ENCODE measurements at regions not wholly inside any gene's neighbourhood (a gene's known extent, or its start where the extent isn't known, plus 50 kb on each side); places are given as distances from the start of the nearest gene placed in this dataset.

DNA sequence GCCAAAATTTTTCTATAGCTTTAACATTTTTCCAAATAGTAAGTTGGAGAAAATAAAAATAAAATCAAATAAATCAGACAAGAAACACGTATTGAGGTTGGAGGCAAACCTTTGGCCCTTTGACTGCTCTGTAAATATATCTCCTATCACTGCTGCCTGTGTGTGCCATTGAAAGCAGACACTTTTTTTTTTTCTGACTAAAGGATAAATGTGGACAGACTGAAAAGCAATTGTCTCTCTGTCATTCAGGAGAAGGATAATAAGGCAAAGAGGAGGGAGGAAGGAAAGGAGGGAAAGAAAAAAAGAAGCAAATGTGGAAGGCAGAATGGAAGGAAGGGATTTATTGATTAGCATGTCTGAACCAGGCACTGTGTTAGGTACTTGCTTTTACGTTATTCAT is 85.2 kb upstream of the SULF2 start:
- DNase-seq (ENCODE audit: low spot score), result no peak

DNA sequence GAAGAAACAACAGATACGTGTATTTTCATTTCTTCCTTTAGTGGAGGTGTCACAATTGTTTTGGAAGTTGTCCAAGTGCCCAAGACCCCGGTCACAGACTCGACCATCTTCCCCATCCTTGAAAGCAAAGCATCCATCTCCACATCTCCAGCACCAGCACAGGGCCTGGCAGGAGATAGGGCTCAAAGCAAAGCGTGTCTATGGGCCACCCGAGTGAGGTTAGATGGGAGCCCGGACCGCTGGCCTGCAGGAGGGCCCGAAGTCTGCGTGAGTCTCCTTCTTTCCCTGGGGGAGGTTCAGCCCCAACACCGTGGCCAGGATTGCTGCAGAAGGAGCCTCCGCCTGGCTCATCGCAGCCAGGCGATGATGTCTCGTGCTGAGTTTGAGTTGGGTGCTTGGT is 83.5 kb upstream of the SULF2 start:
- DNase-seq (ENCODE audit: low spot score), result no peak

GRCh38 chr20:47868236-47868635 is 83.0 kb upstream of the SULF2 start:
- no peak for DNase-seq (ENCODE audit: low spot score)

DNA sequence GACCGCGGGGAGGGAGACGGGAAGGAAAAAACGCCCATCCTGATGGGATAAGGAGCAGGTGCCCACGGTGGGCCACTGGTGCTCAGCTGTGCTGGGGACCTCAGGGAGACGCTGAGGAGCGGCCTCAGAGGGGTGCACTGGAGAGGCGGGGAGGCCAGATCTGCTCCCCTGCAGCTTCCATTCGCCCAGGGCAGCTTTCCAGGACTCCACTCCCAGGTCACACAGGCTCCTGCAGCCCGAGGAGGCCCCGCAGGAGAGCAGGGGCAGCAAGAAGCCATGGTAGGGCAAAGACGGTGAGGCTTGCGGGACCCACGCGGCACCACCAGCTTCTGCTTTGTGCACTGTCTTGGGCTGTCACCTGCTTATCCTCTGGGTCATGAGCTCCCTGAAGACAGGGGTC is 82.5 kb upstream of the SULF2 start:
- no peak for DNase-seq (ENCODE audit: low spot score)

DNA sequence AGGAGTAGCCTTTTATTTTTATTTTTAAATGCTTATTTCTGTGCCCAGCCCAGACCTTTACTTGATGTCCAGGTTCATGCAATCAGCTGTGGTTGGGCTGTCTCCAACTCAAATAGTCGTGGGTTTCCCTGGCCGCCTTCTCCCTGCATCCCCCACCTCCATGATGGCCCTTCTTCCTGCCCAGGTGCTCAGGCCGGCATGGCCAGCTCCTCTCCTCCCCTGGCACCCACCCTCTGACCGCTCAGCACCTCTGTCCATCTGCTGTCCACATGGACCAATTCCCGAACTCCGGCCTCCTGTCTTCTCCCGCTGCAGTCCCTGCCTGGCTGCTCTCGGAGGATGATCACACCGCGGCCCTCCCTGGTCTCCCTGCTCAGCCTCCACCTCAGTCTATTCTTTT is 81.2 kb upstream of the SULF2 start:
- no peak for DNase-seq (ENCODE audit: low spot score)

GRCh38 chr20:47865912-47866311 is 80.6 kb upstream of the SULF2 start:
- no peak for DNase-seq (ENCODE audit: low spot score)

DNA sequence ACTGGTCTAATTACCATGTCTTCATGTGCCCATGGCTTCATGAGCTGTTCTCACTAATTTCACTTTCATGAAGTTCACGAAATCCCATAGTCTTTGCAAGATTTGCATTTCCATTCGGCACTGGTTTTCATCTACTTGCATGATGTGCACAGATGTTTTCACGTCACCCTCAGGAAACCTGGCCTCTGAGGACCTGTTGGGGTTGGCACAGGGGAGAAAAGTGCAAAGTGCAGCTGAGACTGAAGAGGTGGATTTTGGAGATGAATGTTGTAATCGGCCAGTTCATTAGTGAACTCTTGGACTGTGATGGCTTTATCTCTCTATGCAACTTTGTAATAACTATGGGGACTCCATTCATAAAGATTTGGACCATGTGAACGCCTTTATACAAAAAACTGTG is 80.2 kb upstream of the SULF2 start:
- DNase-seq (ENCODE audit: low spot score), result no peak

DNA sequence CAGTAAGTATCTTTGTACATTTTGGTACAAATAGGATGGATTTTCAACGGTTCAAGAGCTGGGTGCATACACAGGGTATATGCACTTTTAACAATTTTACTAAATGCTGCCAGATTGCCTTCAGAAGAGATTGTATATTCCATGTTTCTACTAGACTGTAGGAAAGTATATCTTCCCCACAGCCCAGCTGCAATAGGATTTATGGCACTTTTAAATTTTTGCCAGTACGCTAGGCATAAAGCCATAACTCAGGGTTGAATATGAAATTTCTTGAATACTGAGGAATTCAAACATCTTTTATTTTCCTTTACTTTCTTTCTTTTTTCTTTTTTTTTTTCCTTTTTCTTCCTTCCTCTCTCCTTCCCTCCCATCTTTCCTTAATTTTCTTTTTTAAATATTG is 78.7 kb upstream of the SULF2 start:
- DNase-seq (ENCODE audit: low spot score), result no peak

GRCh38 chr20:47863315-47863965 is 78.2 kb upstream of the SULF2 start:
- no peak for DNase-seq (ENCODE audit: low spot score)

DNA sequence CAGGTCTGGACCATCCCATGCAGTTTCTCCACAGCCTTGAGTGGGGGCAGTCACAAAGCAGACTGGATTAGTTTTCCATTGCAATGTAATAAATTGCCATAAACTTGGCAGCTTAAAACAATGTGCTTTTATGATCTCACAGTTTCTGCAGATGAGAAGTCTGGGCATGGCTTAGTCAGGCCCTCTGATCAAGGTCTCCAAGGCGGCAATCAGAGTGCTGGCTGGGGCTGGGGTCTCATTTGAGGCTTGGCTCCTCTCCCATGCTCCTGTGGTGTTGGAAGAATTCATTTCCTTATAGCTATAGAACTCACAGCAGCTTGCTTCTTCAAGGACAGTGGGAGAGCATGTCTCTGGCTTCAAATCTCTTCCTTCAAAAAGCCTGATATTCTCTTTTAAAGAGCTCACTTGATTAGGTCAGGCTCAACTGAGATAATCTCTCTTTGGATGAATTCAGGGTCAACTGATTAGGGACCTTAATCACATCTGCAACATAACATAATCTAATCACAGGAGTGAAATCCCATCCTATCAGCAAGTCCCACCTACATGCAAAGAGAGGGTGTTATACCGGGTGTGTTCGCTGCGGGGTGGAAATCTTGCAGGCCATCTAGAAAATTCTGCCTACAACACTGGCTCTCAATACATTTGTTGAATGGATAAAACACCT is 77.4 kb upstream of the SULF2 start:
- DNase-seq (ENCODE audit: low spot score), result no peak

- DNase-seq (ENCODE audit: low spot score), result no peak
These were observed 75.8 kb upstream of the SULF2 start for GRCh38 chr20:47861116-47861515.

- DNase-seq (ENCODE audit: low spot score), result no peak
These were observed 75.0 kb upstream of the SULF2 start for GRCh38 chr20:47860049-47860830.

GRCh38 chr20:47859278-47859677 is 74.0 kb upstream of the SULF2 start:
- DNase-seq (ENCODE audit: low spot score), result no peak

GRCh38 chr20:47857569-47858464 is 72.5 kb upstream of the SULF2 start:
- DNase-seq (ENCODE audit: low spot score), result peak; percentile 41

DNA sequence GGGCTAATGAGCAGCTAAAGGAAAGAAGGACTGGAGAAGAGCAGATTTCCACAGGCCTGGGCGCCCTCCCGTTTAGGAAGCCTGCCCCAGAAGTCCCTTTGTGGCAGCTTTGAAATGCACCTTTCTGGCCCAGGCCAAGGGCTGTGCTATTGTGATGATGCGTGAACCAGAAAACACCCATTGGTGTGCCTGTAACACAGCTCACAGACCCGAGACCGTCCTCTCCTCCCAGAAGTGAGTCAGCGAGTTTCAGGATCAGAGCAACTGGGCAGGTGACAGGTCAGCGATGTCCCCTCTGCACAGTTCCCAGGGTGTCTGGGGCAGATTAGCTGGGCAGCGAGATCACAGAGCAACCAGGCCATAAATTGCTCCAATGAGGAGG is 71.9 kb upstream of the SULF2 start:
- no peak for DNase-seq (ENCODE audit: low spot score)

DNA sequence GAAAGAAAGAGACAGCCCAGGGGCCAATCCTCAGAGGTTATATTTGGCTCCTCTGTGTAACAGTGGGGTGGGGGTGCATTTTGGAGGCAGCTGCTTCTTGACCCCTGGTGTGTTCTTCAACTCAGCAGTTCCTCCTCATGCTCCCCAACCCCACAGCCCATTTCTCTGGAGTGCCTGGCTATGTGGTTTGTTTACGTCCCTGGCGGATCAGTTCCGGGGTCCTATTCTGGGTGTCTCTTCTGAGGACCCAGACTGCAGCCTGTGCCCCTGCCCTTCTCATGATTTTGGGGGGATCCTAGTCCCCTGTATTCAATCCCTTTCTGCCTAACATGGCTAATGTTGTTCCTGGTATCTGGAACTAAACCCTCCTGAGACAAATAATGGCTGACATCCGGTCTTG is 70.5 kb upstream of the SULF2 start:
- DNase-seq (ENCODE audit: low spot score), result no peak

- peak; percentile 78 for DNase-seq (ENCODE audit: low spot score)
These were observed 69.5 kb upstream of the SULF2 start for GRCh38 chr20:47854687-47855212.

DNA sequence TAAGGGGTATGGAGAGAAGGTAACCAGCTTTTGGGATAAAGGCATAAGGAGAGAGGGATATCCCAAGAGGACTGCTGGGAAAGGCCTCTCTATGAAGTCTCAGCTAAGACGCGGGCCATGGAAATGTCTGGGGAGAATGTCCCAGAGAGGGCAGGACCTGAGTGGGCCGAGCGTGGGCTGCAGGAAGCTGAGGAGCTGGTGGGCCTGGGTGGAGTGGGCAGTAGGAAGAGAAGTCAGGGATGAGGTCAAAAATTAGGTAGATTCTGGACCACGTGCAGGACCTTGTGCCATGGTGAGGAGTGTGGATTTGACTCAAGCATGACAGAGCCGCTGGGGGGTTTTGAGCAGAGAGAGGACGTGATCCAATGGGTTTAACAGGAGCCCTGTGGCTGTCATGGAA is 66.5 kb upstream of the SULF2 start:
- DNase-seq (ENCODE audit: low spot score), result no peak

DNA sequence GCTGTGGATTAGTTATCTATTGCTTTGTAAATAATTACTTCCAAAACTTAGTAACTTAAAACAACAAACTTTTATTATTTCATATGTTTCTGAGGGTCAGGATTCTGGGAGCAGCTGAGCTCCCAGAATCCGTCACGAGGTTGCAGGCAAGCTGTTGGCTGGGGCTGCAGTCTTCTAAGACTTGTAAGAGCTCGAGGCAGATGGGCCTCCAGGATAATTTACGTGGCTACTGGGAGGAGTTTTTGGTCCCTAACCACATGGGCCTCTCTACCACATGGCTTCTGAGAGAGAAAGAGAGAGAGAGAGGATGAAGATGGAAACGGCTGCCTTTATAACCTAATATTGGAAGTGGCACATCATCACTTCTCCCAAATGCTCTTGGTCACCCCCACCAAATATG is 64.9 kb upstream of the SULF2 start:
- DNase-seq (ENCODE audit: low spot score), result no peak

GRCh38 chr20:47849596-47849995 is 64.3 kb upstream of the SULF2 start:
- no peak for DNase-seq (ENCODE audit: low spot score)

- no peak for DNase-seq (ENCODE audit: low spot score)
These were observed 63.7 kb upstream of the SULF2 start for GRCh38 chr20:47849006-47849405.

- peak; percentile 26 for DNase-seq (ENCODE audit: low spot score)
These were observed 63.3 kb upstream of the SULF2 start for GRCh38 chr20:47848534-47848933.
